GM18519 (cell line): ENCODE measurements at regions not wholly inside any gene's neighbourhood (a gene's known extent, or its start where the extent isn't known, plus 50 kb on each side); places are given as distances from the start of the nearest gene placed in this dataset.
"Not testable (repeated sequence)": the region's sequence is repeated elsewhere in the genome, so short reads cannot be mapped to it uniquely, and the experiment has no call there.

Experiments
- ATAC-seq: cut with Tn5 transposase; IDR thresholded peaks from one replicate; pipeline ENCODE4 v1.9.1; 2021; ENCODE audit warnings: mild to moderate bottlenecking, moderate library complexity; ENCODE audit not compliant: unreplicated experiment, low FRiP score

GRCh38 chr1:70667494-70668170 is 256.6 kb downstream of the CTH start:
- no peak for ATAC-seq

GRCh38 chr1:70671006-70671405 is 259.9 kb downstream of the CTH start:
- no peak for ATAC-seq

GRCh38 chr1:70672442-70672888 is 261.4 kb downstream of the CTH start:
- ATAC-seq, result no peak

- ATAC-seq, result no peak
Measured at GRCh38 chr1:70674941-70675685, 264.0 kb downstream of the CTH start.

DNA sequence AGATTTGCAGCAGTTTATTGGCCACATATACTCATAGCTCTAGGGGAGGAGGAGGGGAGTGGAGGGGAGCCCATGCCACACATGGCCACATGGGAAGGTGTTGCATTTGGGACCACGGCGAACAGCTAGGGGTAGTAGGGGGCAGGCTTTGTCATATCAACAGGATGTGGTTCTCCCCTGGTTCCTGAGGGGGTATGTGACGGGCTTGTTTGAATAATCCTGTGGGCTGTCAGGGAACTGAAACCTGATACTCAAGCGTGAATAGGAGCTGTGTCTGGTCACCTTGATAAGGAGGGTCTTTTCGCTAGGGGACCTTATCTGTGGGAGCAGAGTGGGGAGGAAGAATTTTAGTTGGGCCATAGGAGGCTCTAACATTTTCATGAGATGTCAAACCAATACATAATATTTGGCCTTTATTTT is 264.7 kb downstream of the CTH start:
- peak; percentile 76 for ATAC-seq

DNA sequence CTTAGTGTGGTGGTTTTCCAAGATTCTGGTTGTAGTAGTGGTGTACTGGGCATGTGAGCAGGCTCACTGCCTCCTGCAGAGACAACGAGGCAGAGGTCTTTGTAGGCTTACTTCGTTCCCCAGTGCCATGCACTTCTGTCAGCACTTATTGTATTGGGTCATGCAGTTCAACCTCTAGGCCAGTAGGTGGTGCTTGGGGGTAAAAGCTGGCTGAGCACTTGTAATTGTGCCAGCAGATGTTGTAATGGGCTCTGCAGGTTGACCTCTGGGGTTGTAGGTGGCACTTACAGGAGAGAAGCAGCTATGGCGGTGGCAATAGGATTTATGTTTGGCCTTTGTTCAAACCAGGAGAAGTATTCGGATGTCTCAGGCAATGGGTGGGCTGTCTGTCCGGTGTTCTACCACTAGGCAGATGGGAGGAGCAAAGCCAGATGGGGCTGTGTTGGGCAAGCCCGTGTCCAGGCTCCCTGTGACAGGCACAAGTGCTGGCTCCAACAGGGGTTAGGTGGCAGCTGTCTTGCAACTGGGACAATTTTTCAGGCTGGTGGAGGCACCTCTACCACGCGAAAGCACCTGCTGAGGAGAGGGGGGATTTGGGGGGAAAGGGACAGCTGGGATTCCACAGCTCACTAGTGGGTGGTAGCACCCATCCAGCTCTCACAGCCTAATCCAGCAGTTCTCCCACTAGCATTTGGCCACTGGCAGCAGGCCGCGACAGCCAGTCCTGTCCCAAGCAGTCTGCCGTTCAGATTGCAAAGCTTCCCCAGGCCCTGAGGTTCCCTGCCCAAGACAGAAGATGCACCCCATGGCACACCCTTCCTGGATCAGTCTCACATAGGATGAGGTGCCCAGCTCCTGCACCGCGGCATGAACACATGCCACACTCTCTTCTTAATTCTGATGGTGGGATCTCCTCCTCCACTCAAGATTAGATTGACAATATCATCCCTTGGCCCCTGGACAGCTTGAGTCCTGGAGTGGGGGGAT is 274.5 kb downstream of the CTH start:
- peak; percentile 99 for ATAC-seq

GRCh38 chr1:70688580-70688979 is 277.5 kb downstream of the CTH start:
- no peak for ATAC-seq

DNA sequence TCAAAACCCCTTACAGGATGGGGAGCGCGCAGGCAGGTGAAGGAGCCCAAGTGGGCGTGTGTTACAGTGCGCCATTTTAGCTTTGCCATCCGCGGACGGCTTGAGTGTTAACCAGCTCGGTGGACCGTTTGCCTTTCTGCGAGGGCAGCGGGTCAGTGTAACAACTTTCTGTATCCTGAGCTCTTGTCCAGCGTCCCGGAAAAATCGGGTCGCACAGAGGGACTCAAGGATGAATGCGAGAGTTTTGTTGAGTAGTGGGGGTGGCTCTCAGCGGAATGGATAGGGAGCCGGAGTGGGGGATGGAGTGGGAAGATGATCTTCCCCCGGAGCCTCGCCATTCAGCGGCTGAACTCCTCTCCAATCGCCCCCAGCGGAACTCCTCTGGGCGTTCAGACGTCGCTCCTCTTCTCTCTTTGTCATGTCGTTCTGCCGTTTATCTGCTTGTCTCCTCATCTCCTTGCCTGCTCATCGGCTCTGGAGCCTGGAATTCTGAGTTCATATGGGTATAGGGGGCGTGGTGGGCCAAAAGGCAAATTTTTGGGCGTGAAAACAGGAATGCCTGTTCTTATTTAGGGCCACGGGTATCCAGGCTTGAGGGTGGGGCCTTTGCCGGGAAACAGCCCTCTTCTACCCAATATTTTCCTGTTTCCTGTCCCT is 295.4 kb downstream of the CTH start:
- no peak for ATAC-seq

- no peak for ATAC-seq
Measured at GRCh38 chr1:70707214-70707613, 296.1 kb downstream of the CTH start.

GRCh38 chr1:70714149-70714548 is 303.1 kb downstream of the CTH start:
- ATAC-seq, result no peak

GRCh38 chr1:70717211-70717610 is 306.1 kb downstream of the CTH start:
- ATAC-seq, result no peak

GRCh38 chr1:70717656-70718055 is 306.6 kb downstream of the CTH start:
- no peak for ATAC-seq

DNA sequence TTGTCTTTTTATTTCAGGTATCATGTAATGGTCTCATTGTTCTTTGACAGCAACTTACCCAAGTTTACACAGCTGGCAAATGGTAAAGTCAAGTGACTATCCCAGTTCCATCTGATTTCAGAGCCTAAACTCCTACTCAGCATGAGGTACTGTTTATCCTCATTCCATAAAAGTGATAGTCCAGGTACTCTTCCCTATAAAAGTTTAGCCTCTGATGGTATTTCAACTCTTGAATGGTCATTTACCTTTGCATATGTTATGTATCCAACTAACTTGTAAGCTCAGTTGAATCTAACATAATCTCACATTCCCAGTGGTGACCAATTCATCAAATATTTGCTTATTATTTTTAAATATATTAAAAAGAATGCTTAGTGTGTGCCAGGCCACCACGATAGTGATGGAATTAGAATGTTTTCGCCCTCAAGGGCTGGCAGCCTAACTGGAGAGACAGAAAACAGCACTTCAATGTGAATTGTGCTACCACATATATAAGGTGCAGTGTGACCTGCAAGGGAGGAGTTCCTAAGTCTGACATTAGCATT is 307.1 kb downstream of the CTH start:
- ATAC-seq, result no peak

GRCh38 chr1:70719154-70719553 is 308.1 kb downstream of the CTH start:
- no peak for ATAC-seq

GRCh38 chr1:70720109-70720508 is 309.0 kb downstream of the CTH start:
- ATAC-seq, result no peak

- ATAC-seq, result no peak
Measured at GRCh38 chr1:70720521-70720920, 309.5 kb downstream of the CTH start.

GRCh38 chr1:70727886-70728489 is 316.9 kb downstream of the CTH start:
- ATAC-seq, result no peak

- not testable (repeated sequence) for ATAC-seq
Measured at GRCh38 chr1:70736518-70736917, 311.1 kb downstream of the PTGER3 start.

GRCh38 chr1:70737125-70737524 is 310.5 kb downstream of the PTGER3 start:
- no peak for ATAC-seq

DNA sequence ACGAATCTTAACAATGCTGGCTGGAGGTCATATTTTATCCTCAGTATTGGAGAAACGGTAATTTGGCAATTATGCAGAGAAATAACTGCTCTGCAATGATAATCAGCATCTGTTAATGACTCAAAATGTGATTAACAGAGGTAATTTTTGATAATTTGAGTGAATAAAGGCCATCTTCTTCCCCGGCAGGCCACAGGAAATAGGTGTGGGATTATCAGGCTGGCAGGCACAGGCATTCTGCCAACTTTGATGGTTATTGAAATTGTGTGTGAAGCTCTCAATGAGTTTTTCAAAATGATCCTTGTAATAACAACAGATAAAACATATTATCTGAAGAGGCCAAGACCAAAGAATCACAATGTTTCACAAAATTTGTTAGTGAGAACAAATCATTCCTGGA is 309.0 kb downstream of the PTGER3 start:
- ATAC-seq, result no peak
